Heart left ventricle (tissue), 16 donors: ENCODE measurements at regions not wholly inside any gene's neighbourhood (a gene's known extent, or its start where the extent isn't known, plus 50 kb on each side); places are given as distances from the start of the nearest gene placed in this dataset.

ENCODE experiments used
- ATAC-seq, 4 donors: fragments of 200-7000 bp; cut with Tn5 transposase; one replicate each; pipeline ENCODE4 v1.9.1; 2020 to 2022; ENCODE audit warnings: moderate library complexity in 4 of 4, mild to moderate bottlenecking in 3 of 4, moderate number of reproducible peaks in 1 of 4
- DNase-seq, 5 donors: peaks; one replicate each; pipeline ENCODE4 v3.0.0-alpha.2; 2020
- H3K27ac ChIP-seq, 12 donors: fragments of 200-600 bp; sonication (generic) in 4 of 12; one replicate each; pipeline versions ENCODE4 v1.5.0 to v1.8.0; 2016 to 2022; ENCODE audit warnings: mild to moderate bottlenecking in 2 of 12
- H3K27me3 ChIP-seq, 9 donors: fragments of 200-600 bp; sonication (generic) in 2 of 9; one replicate each; pipeline versions ENCODE4 v1.5.1 to v1.8.0; 2016 to 2022; ENCODE audit warnings: mild to moderate bottlenecking in 3 of 9
- H3K36me3 ChIP-seq, 9 donors: fragments of 200-600 bp; sonication (generic) in 2 of 9; one replicate each; pipeline versions ENCODE4 v1.5.0 to v1.8.0; 2018 to 2022; ENCODE audit warnings: mild to moderate bottlenecking in 2 of 9
- H3K4me1 ChIP-seq, 12 donors: fragments of 200-600 bp; sonication (generic) in 4 of 12; one replicate each; pipeline versions ENCODE4 v1.5.0 to v1.8.0; 2016 to 2022; ENCODE audit warnings: mild to moderate bottlenecking in 3 of 12
- H3K4me3 ChIP-seq, 12 donors: fragments of 200-600 bp; sonication (generic) in 4 of 12; one replicate each; pipeline versions ENCODE4 v1.5.0 to v1.8.0; 2017 to 2022; ENCODE audit warnings: mild to moderate bottlenecking in 9 of 12, moderate library complexity in 4 of 12
- H3K9me3 ChIP-seq, 12 donors: fragments of 200-600 bp; sonication (generic) in 4 of 12; one replicate each; pipeline versions ENCODE4 v1.5.0 to v1.8.0; 2016 to 2022; ENCODE audit warnings: mild to moderate bottlenecking in 1 of 12
- POLR2A ChIP-seq, 2 donors: fragments of 450-650 bp; IDR thresholded peaks; one replicate each; pipeline ENCODE4 v1.6.1; 2017; ENCODE audit warnings: antibody characterized with exemption in 2 of 2, mild to moderate bottlenecking in 2 of 2, moderate library complexity in 2 of 2
- WGBS, 4 donors: extraction: QIAGEN DNeasy Blood & Tissue Kit in 2 of 4; methylation state at CpG; one replicate each; pipeline versions ENCODE4 v1.1.5 to v1.1.7; 2013 to 2018; 5-methylcytosine and 5-hydroxymethylcytosine counted together
- intact Hi-C, 10 donors: fragments of 100-400 bp; cut with DNase I; formaldehyde crosslinking; loops; one replicate each; pipeline versions ENCODE4 v1.11.1 to v1.14.2; 2022
- TF ChIP-seq, protein P1 (sequence below), 12 donors: fragments of 200-600 bp; sonication (generic) in 4 of 12; IDR thresholded peaks; one replicate each; pipeline versions ENCODE4 v1.5.0 to v1.8.0; 2018 to 2022; ENCODE audit warnings: antibody characterized with exemption in 12 of 12, mild to moderate bottlenecking in 5 of 12
- donor health status: ischemic (EF 13 %, LVEDD 7.1; RV severe dilation, severe dysfunction).
- donor health status: healthy with polysubstance abuse.
- donor health status: DM: no; HTN: yes; CAD: no.
- donor health status: DM: no; HTN: no; CAD: no.
- donor health status: ischemic (EF 25% LVEDD 6.9; RV normal size, moderate dysfunction).
- donor health status: ischemic (EF 25% LVEDD 5.7; RV mildly dilated, moderate dysfunction).
- donor health status: healthy.
- donor health status: DM: yes; HTN: yes; CAD: no.
- donor health status: ischemic (EF 35%, LVEDD 5.7; RV mildly dilated, moderate dysfunction).
- donor health status: nonischemic (EF 11% LVEDD 7.7; RV severe dilation, severe dysfunction).
- donor health status: DM: yes; HTN: yes; CAD: no.
- donor health status: PGD.
- donor health status: ischemic (EF 29% LVEDD 5.4; RV normal size, mild dysfunction).
- donor health status: nonischemic (EF 23%, LVEDD 6.1; RV moderate dilation, normal function).

GRCh38 chr11:110778343-110778742 is 66.1 kb upstream of the ARHGAP20 start:
- no peak for ATAC-seq
- Histone ChIP-seq H3K27me3 (no peaks in the 10 kb centered on the region), H3K27ac (peak overlapping the region in 2 of 12 donors; percentile 43 to 61), H3K9me3 (peaks cover 0 to 14% (median 0%) of the 10 kb centered on the region in 12 donors), H3K4me1 (peaks cover 0 to 9% (median 0%) of the 10 kb centered on the region in 12 donors), H3K36me3 (no peaks in the 10 kb centered on the region), H3K4me3 (no peak overlapping the region)
- TF ChIP-seq POLR2A (IDR thresholded peaks at IDR 0.05): no peak
- TF ChIP-seq, protein P1, sequence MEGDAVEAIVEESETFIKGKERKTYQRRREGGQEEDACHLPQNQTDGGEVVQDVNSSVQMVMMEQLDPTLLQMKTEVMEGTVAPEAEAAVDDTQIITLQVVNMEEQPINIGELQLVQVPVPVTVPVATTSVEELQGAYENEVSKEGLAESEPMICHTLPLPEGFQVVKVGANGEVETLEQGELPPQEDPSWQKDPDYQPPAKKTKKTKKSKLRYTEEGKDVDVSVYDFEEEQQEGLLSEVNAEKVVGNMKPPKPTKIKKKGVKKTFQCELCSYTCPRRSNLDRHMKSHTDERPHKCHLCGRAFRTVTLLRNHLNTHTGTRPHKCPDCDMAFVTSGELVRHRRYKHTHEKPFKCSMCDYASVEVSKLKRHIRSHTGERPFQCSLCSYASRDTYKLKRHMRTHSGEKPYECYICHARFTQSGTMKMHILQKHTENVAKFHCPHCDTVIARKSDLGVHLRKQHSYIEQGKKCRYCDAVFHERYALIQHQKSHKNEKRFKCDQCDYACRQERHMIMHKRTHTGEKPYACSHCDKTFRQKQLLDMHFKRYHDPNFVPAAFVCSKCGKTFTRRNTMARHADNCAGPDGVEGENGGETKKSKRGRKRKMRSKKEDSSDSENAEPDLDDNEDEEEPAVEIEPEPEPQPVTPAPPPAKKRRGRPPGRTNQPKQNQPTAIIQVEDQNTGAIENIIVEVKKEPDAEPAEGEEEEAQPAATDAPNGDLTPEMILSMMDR (IDR thresholded peaks at IDR 0.05): no peak
- DNase-seq: no peak
- intact Hi-C loops: no loop called here
- WGBS, 4 donors: 17 to 40% (median 24%) methylated on average over 1 of the region's 1 CpG

DNA sequence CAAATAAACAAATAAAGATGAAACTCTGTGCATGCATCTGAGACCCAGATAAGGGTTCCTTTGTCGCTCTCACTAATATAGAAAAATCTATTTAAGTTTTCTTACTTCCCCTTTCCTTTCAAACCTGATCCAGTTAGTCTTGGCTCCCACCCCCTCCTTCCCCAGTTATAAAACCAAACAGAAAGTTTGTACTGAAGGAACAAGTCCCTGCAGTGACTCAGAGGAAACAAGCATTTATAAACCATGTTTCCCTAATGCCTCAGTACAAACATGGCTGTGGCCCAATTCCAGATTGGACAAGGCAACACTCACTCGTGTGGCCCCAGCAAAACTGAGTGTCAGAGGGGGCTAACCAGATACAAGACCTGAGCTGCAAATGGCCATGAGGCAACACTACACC is 65.5 kb upstream of the ARHGAP20 start:
- intact Hi-C loops: no loop called here
- H3K9me3 ChIP-seq: peaks cover 0 to 14% (median 0%) of the 10 kb centered on the region in 12 donors
- no peaks in the 10 kb centered on the region for H3K27me3 ChIP-seq
- H3K4me1 ChIP-seq: peaks cover 0 to 9% (median 0%) of the 10 kb centered on the region in 12 donors
- no peaks in the 10 kb centered on the region for H3K36me3 ChIP-seq
- DNase-seq (no peak), ATAC-seq (peak in 2 of 4 donors; percentile 42 to 45)
- WGBS, 4 donors: 31 to 54% (median 43%) methylated on average over 2 of the region's 2 CpGs
- H3K4me3 ChIP-seq: no peak overlapping the region
- TF ChIP-seq, protein P1 (IDR thresholded peaks at IDR 0.05): no peak
- no peak for TF ChIP-seq POLR2A (IDR thresholded peaks at IDR 0.05)
- H3K27ac ChIP-seq: peak overlapping the region in 2 of 12 donors; percentile 43 to 61

DNA sequence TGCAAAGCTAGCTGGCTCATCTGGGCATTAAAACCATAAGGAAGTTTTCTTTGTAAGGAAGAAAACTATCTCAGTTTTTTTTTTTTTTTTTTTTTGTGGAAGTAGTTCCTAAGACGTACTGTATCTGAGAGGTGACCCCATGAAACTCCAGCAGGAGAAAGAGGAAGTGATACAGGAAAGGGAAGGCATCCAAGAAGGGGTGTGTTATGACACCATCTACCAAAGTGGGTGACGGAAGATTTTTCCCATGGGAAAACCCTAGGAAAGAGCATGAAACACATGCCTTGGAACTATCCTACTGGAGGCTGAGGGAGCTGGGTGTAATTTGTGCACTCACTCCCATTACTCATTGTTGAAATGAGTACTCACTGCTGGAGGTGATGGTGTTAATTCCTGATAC is 63.8 kb upstream of the ARHGAP20 start:
- Histone ChIP-seq H3K36me3 (no peaks in the 10 kb centered on the region), H3K4me3 (no peak overlapping the region), H3K27ac (no peak overlapping the region), H3K27me3 (no peaks in the 10 kb centered on the region), H3K9me3 (peaks cover 0 to 14% (median 0%) of the 10 kb centered on the region in 12 donors), H3K4me1 (peaks cover 0 to 9% (median 0%) of the 10 kb centered on the region in 12 donors)
- no peak for ATAC-seq
- intact Hi-C loops: no loop called here
- whole genome bisulfite sequencing, 4 donors: 32 to 55% (median 55%) methylated on average over 2 of the region's 2 CpGs
- TF ChIP-seq, protein P1 (IDR thresholded peaks at IDR 0.05): no peak
- TF ChIP-seq POLR2A (IDR thresholded peaks at IDR 0.05): no peak
- DNase-seq: no peak

DNA sequence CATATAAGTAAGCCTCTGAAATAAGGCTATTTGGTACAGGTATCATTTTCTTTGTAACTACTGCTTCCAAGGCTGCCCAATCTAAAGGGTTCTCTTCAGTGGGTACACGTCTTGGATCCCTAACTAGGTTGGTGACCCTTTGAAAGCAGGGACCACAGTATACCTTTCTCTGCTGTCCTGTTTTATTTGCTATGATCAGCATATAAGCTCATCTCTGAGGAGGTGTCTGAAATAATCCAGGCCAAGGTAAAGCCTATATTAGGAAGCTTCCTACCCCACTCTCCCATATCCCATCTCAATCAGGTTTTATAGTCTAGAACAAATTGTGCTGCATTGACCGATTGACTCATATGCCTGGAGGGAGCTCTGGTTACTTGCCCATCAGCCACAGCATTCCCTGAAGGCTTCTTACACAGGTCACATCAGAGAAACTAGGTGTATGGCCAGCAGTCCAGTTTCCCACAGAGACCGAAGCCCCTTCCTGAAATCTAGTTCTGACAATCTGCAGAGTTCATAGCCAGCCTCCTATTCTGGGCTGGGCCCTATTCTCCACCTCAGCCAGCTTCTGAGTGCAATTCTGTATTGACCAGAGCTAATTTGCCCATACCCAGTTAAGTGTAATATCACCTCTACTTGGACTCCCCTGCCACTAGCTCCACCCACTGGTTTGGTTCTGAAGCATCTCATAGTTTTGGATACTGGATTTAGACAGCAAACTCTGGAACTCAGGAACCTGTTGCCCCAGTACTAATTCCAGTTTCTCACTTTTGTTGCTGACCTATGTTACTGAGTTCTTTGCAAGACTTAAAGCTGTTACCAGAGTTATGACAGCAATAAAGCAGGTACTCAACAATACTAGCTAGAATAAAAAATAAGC is 62.1 kb upstream of the ARHGAP20 start:
- ATAC-seq (no peak), DNase-seq (no peak)
- 88 to 97% (median 92%) methylated on average over 2 to 3 of the region's 3 CpGs for WGBS, 4 donors
- Histone ChIP-seq H3K27ac (no peak overlapping the region), H3K4me1 (peaks cover 0 to 9% (median 0%) of the 10 kb centered on the region in 12 donors), H3K9me3 (peaks cover 0 to 10% (median 0%) of the 10 kb centered on the region in 12 donors), H3K27me3 (no peaks in the 10 kb centered on the region), H3K4me3 (no peak overlapping the region), H3K36me3 (no peaks in the 10 kb centered on the region)
- intact Hi-C loops: no loop called here
- TF ChIP-seq, protein P1 (IDR thresholded peaks at IDR 0.05): no peak
- no peak for TF ChIP-seq POLR2A (IDR thresholded peaks at IDR 0.05)
